CD14-positive monocyte (primary cell): ENCODE measurements at regions not wholly inside any gene's neighbourhood (a gene's known extent, or its start where the extent isn't known, plus 50 kb on each side); places are given as distances from the start of the nearest gene placed in this dataset.

Experiments
- DNase-seq, 3 donors: peaks; one replicate each; pipeline ENCODE4 v3.0.0-alpha.2; 2011 to 2022
- H2AFZ ChIP-seq: 2 replicates; pipeline ENCODE4 v1.6.0; 2012; ENCODE audit warnings: mild to moderate bottlenecking, low read depth, low read length, inconsistent platforms; ENCODE audit not compliant: insufficient read depth, poor library complexity, severe bottlenecking
- H3K27ac ChIP-seq, 2 donors: 1 replicate in 1 of 2; 2 replicates in 1 of 2; pipeline ENCODE4 v1.5.1; 2012 to 2013; ENCODE audit warnings: low read length in 2 of 2, control low read depth in 1 of 2, inconsistent platforms in 1 of 2, low read depth in 1 of 2, mild to moderate bottlenecking in 1 of 2
- H3K27me3 ChIP-seq, 2 donors: one replicate each; pipeline versions ENCODE4 v1.6.0 to v1.6.1; 2011 to 2013; ENCODE audit warnings: low read length in 2 of 2; ENCODE audit not compliant: control insufficient read depth in 2 of 2, insufficient read depth in 2 of 2
- H3K36me3 ChIP-seq, 2 donors: replicated peaks in 1 of 2; 1 replicate in 1 of 2; 2 replicates in 1 of 2; pipeline versions ENCODE4 v1.5.1 to v1.6.1; 2012 to 2013; ENCODE audit warnings: low read length in 2 of 2, control low read depth in 1 of 2, inconsistent platforms in 1 of 2, mild to moderate bottlenecking in 1 of 2; ENCODE audit not compliant: insufficient read depth in 2 of 2, control insufficient read depth in 1 of 2
- H3K4me1 ChIP-seq, 2 donors: 1 replicate in 1 of 2; 2 replicates in 1 of 2; pipeline versions ENCODE4 v1.5.1 to v1.6.1; 2012 to 2013; ENCODE audit warnings: low read length in 2 of 2, control low read depth in 1 of 2, inconsistent platforms in 1 of 2, mild to moderate bottlenecking in 1 of 2, moderate library complexity in 1 of 2; ENCODE audit not compliant: insufficient read depth in 2 of 2, control insufficient read depth in 1 of 2
- H3K4me2 ChIP-seq: replicated peaks from 2 replicates; pipeline ENCODE3; 2012; ENCODE audit warnings: low read length, moderate library complexity, mild to moderate bottlenecking; ENCODE audit not compliant: poor library complexity, severe bottlenecking; ENCODE audit errors: extremely low read depth
- H3K4me3 ChIP-seq, 3 experiments: fragments of 200-600 bp in 1 of 3; sonication (generic) in 1 of 3; replicated peaks in 1 of 3; 1 replicate in 2 of 3; 2 replicates in 1 of 3; pipeline ENCODE4 v1.5.1; 2011 to 2013; ENCODE audit warnings: low read length in 3 of 3, mild to moderate bottlenecking in 3 of 3, control low read depth in 2 of 3, low read depth in 2 of 3, inconsistent platforms in 1 of 3, moderate library complexity in 1 of 3
- H3K79me2 ChIP-seq: 2 replicates; pipeline ENCODE4 v1.6.0; 2012; ENCODE audit warnings: mild to moderate bottlenecking, control low read depth, inconsistent platforms, low read length, moderate library complexity; ENCODE audit not compliant: insufficient read depth
- H3K9ac ChIP-seq: 2 replicates; pipeline ENCODE4 v1.6.0; 2017; ENCODE audit warnings: low read length, mild to moderate bottlenecking; ENCODE audit not compliant: insufficient read depth, poor library complexity, severe bottlenecking
- H3K9me3 ChIP-seq, 2 donors: replicated peaks in 1 of 2; 1 replicate in 1 of 2; 2 replicates in 1 of 2; pipeline versions ENCODE4 v1.5.1 to v1.6.1; 2012 to 2013; ENCODE audit warnings: low read length in 2 of 2, control low read depth in 1 of 2; ENCODE audit not compliant: control insufficient read depth in 1 of 2, insufficient read depth in 1 of 2
- H4K20me1 ChIP-seq: 2 replicates; pipeline ENCODE4 v1.6.0; 2012; ENCODE audit warnings: mild to moderate bottlenecking, low read length, control low read depth, moderate library complexity; ENCODE audit not compliant: insufficient read depth
- H3K27ac Mint-ChIP-seq, 7 donors: one replicate each; pipeline ENCODE4 v1.8.0; 2020; ENCODE audit warnings: mild to moderate bottlenecking in 7 of 7, mixed read lengths in 7 of 7, moderate library complexity in 6 of 7, inconsistent platforms in 2 of 7
- H3K27me3 Mint-ChIP-seq, 3 donors: one replicate each; pipeline ENCODE4 v1.8.0; 2021 to 2022; ENCODE audit warnings: low read depth in 3 of 3, mild to moderate bottlenecking in 3 of 3, mixed read lengths in 3 of 3, moderate library complexity in 3 of 3, inconsistent platforms in 1 of 3
- H3K36me3 Mint-ChIP-seq, 2 donors: one replicate each; pipeline ENCODE4 v1.8.0; 2020; ENCODE audit warnings: mixed read lengths in 2 of 2, inconsistent platforms in 1 of 2, mild to moderate bottlenecking in 1 of 2
- H3K4me1 Mint-ChIP-seq: one replicate; pipeline ENCODE4 v1.8.0; 2020; ENCODE audit warnings: mild to moderate bottlenecking, mixed read lengths
- H3K4me3 Mint-ChIP-seq, 2 donors: one replicate each; pipeline ENCODE4 v1.8.0; 2020; ENCODE audit warnings: mild to moderate bottlenecking in 2 of 2, mixed read lengths in 2 of 2, moderate library complexity in 1 of 2
- H3K9me3 Mint-ChIP-seq, 7 donors: one replicate each; pipeline ENCODE4 v1.8.0; 2020 to 2022; ENCODE audit warnings: mixed read lengths in 7 of 7, mild to moderate bottlenecking in 6 of 7, moderate library complexity in 6 of 7, inconsistent platforms in 2 of 7
- CTCF ChIP-seq: fragments of 200-600 bp; IDR thresholded peaks from one replicate; pipeline ENCODE4 v1.8.0; 2022; ENCODE audit warnings: antibody characterized with exemption, mild to moderate bottlenecking
- WGBS: methylation state at CpG from one replicate; pipeline ENCODE4 v1.1.5; 2013; ENCODE audit warnings: missing lambda C conversion rate; ENCODE audit not compliant: insufficient coverage; 5-methylcytosine and 5-hydroxymethylcytosine counted together
- intact Hi-C, 2 donors: fragments of 100-400 bp; cut with micrococcal nuclease; formaldehyde crosslinking; loops; one replicate each; pipeline versions ENCODE4 v1.15.0 to v1.15.1; 2023

GRCh38 chr14:71214241-71214640 lies 307.0 kb downstream of the PCNX1 start:
- TF ChIP-seq CTCF, result no peak
- H3K9me3 Mint-ChIP-seq, result peaks cover 5 to 18% (median 11%) of the 10 kb centered on the region in 7 donors
- WGBS, result no CpG with 5 or more reads among the region's 2 CpGs
- H3K27ac Mint-ChIP-seq, result no peak overlapping the region
- H3K4me3 Mint-ChIP-seq, result no peak overlapping the region
- Histone ChIP-seq H3K36me3 (no peaks in the 10 kb centered on the region), H3K9me3 (peaks cover 0 to 12% of the 10 kb centered on the region in 2 donors), H3K27ac (no peak overlapping the region), H4K20me1 (no peaks in the 10 kb centered on the region), H3K27me3 (no peaks in the 10 kb centered on the region), H3K4me2 (no peak overlapping the region), H3K9ac (no peak overlapping the region), H3K79me2 (no peaks in the 10 kb centered on the region), H3K4me3 (no peak overlapping the region), H3K4me1 (no peaks in the 10 kb centered on the region), H2AFZ (no peak overlapping the region)
- H3K27me3 Mint-ChIP-seq, result peaks cover 0 to 3% (median 0%) of the 10 kb centered on the region in 3 donors
- intact Hi-C loops, result no loop called here
- H3K4me1 Mint-ChIP-seq, result no peaks in the 10 kb centered on the region
- no peak for DNase-seq
- H3K36me3 Mint-ChIP-seq, result peaks cover 0 to 2% of the 10 kb centered on the region in 2 donors

- Histone ChIP-seq H4K20me1 (no peaks in the 10 kb centered on the region), H3K9me3 (peaks cover 0 to 8% of the 10 kb centered on the region in 2 donors), H3K27me3 (no peaks in the 10 kb centered on the region), H3K27ac (no peak overlapping the region), H2AFZ (no peak overlapping the region), H3K4me3 (no peak overlapping the region), H3K79me2 (no peaks in the 10 kb centered on the region), H3K9ac (no peak overlapping the region), H3K4me2 (no peak overlapping the region), H3K36me3 (no peaks in the 10 kb centered on the region), H3K4me1 (no peaks in the 10 kb centered on the region)
- Mint-ChIP-seq H3K9me3 (peaks cover 5 to 15% (median 9%) of the 10 kb centered on the region in 7 donors), H3K27me3 (peaks cover 0 to 3% (median 0%) of the 10 kb centered on the region in 3 donors), H3K4me3 (no peak overlapping the region), H3K27ac (no peak overlapping the region), H3K4me1 (no peaks in the 10 kb centered on the region), H3K36me3 (no peaks in the 10 kb centered on the region)
- TF ChIP-seq CTCF, result no peak
- no peak for DNase-seq
- intact Hi-C loops, result no loop called here
- 100% methylated on average over 1 of the region's 4 CpGs for WGBS
Observed at GRCh38 chr14:71220462-71220861, 313.2 kb downstream of the PCNX1 start.
